DOHH2 (cell line): ENCODE measurements at regions not wholly inside any gene's neighbourhood (a gene's known extent, or its start where the extent isn't known, plus 50 kb on each side); places are given as distances from the start of the nearest gene placed in this dataset.

ENCODE experiments used
- H3F3A ChIP-seq: fragments of 200-600 bp; sonication (generic), shearing (Covaris generic); 2 replicates; pipeline ENCODE4 v1.6.0; 2016; ENCODE audit warnings: antibody characterized with exemption, mild to moderate bottlenecking; ENCODE audit not compliant: control insufficient read depth, insufficient read depth
- H3K27ac ChIP-seq: fragments of 200-600 bp; sonication (generic); 2 replicates; pipeline ENCODE4 v1.5.1; 2014; ENCODE audit warnings: low read depth, mild to moderate bottlenecking, low read length, moderate library complexity
- H3K27me3 ChIP-seq: fragments of 200-600 bp; sonication (generic); 2 replicates; pipeline ENCODE4 v1.6.1; 2014; ENCODE audit warnings: mild to moderate bottlenecking, low read length, mixed read lengths; ENCODE audit not compliant: control insufficient read depth
- H3K36me3 ChIP-seq: fragments of 200-600 bp; sonication (generic); 2 replicates; pipeline ENCODE4 v1.6.1; 2014; ENCODE audit warnings: mild to moderate bottlenecking, low read length, moderate library complexity, mixed read lengths; ENCODE audit not compliant: control insufficient read depth
- H3K4me1 ChIP-seq: fragments of 200-600 bp; sonication (generic); 2 replicates; pipeline ENCODE4 v1.6.1; 2014; ENCODE audit warnings: mild to moderate bottlenecking, low read length, mixed read lengths; ENCODE audit not compliant: control insufficient read depth
- H3K4me2 ChIP-seq: fragments of 200-600 bp; sonication (generic); 2 replicates; pipeline ENCODE4 v1.6.0; 2014; ENCODE audit warnings: mild to moderate bottlenecking, low read length, moderate library complexity
- H3K4me3 ChIP-seq: fragments of 200-600 bp; sonication (generic); 2 replicates; pipeline ENCODE4 v1.5.1; 2014; ENCODE audit warnings: mild to moderate bottlenecking, low read length, mixed read lengths
- H3K79me2 ChIP-seq: fragments of 200-600 bp; sonication (generic); 2 replicates; pipeline ENCODE4 v1.6.1; 2014; ENCODE audit warnings: mild to moderate bottlenecking, low read length, mixed read lengths; ENCODE audit not compliant: control insufficient read depth
- H3K9me2 ChIP-seq: fragments of 200-600 bp; sonication (generic); replicated peaks from 2 replicates; pipeline ENCODE4 v1.6.1; 2014; ENCODE audit warnings: mild to moderate bottlenecking, low read length, mixed read lengths; ENCODE audit not compliant: control insufficient read depth
- H3K9me3 ChIP-seq: fragments of 200-600 bp; sonication (generic); 2 replicates; pipeline ENCODE4 v1.6.1; 2014; ENCODE audit warnings: antibody characterized with exemption, low read length, mixed read lengths; ENCODE audit not compliant: control insufficient read depth, insufficient read depth
- H4K20me1 ChIP-seq: fragments of 200-600 bp; sonication (generic); 2 replicates; pipeline ENCODE4 v1.6.0; 2014; ENCODE audit warnings: low read depth, mild to moderate bottlenecking, antibody characterized with exemption, low read length, moderate library complexity; ENCODE audit not compliant: control insufficient read depth, insufficient read depth
- CTCF ChIP-seq: fragments of 200-600 bp; sonication (generic); IDR thresholded peaks from one replicate; pipeline ENCODE4 v1.5.1; 2014; ENCODE audit warnings: antibody characterized with exemption, mild to moderate bottlenecking, low read depth, low read length; ENCODE audit not compliant: poor library complexity, severe bottlenecking
- EZH2phosphoT487 ChIP-seq: fragments of 200-600 bp; sonication (generic); IDR thresholded peaks from 2 replicates; pipeline ENCODE4 v1.6.1; 2017; ENCODE audit warnings: borderline replicate concordance, mild to moderate bottlenecking, antibody characterized with exemption, low read length, moderate library complexity, mixed read lengths

- Histone ChIP-seq H3K36me3 (no peaks in the 10 kb centered on the region), H3K27ac (no peak overlapping the region), H4K20me1 (no peaks in the 10 kb centered on the region), H3K4me3 (no peak overlapping the region), H3K27me3 (no peaks in the 10 kb centered on the region), H3K4me1 (no peaks in the 10 kb centered on the region), H3K9me2 (no peaks in the 10 kb centered on the region), H3K4me2 (no peak overlapping the region), H3F3A (no peaks in the 10 kb centered on the region), H3K9me3 (no peaks in the 10 kb centered on the region), H3K79me2 (no peaks in the 10 kb centered on the region)
- no peak for TF ChIP-seq EZH2phosphoT487
- TF ChIP-seq CTCF = no peak
Observed at GRCh38 chr12:124203176-124203575, 91.7 kb upstream of the RFLNA start.

- no peak for TF ChIP-seq EZH2phosphoT487
- no peak for TF ChIP-seq CTCF
Observed at GRCh38 chr12:124205405-124205804, 89.5 kb upstream of the RFLNA start.

GRCh38 chr12:124207049-124207448 is 87.8 kb upstream of the RFLNA start:
- H3K27ac ChIP-seq = no peak overlapping the region
- H3K27me3 ChIP-seq = no peaks in the 10 kb centered on the region

More at GRCh38 chr12:124205405-124205804, 89.5 kb upstream of the RFLNA start:
- H3K9me2 ChIP-seq = no peaks in the 10 kb centered on the region
- H3K4me2 ChIP-seq = no peak overlapping the region
- H3F3A ChIP-seq = no peaks in the 10 kb centered on the region
- no peak overlapping the region for H3K4me3 ChIP-seq
- H3K36me3 ChIP-seq = no peaks in the 10 kb centered on the region
- no peaks in the 10 kb centered on the region for H3K27me3 ChIP-seq
- H3K4me1 ChIP-seq = no peaks in the 10 kb centered on the region
- no peak overlapping the region for H3K27ac ChIP-seq
- H4K20me1 ChIP-seq = no peaks in the 10 kb centered on the region
- H3K9me3 ChIP-seq = no peaks in the 10 kb centered on the region
- H3K79me2 ChIP-seq = no peaks in the 10 kb centered on the region

More at GRCh38 chr12:124207049-124207448, 87.8 kb upstream of the RFLNA start:
- H3K79me2 ChIP-seq = no peaks in the 10 kb centered on the region
- no peak overlapping the region for H3K4me2 ChIP-seq
- H3K4me3 ChIP-seq = no peak overlapping the region
- H4K20me1 ChIP-seq = no peaks in the 10 kb centered on the region
- TF ChIP-seq CTCF (no peak), EZH2phosphoT487 (no peak)
- H3K9me2 ChIP-seq = no peaks in the 10 kb centered on the region
- H3K9me3 ChIP-seq = no peaks in the 10 kb centered on the region
- H3K4me1 ChIP-seq = no peaks in the 10 kb centered on the region
- no peaks in the 10 kb centered on the region for H3F3A ChIP-seq
- no peaks in the 10 kb centered on the region for H3K36me3 ChIP-seq
